Eye (tissue), 1 donor: ENCODE measurements at regions not wholly inside any gene's neighbourhood (a gene's known extent, or its start where the extent isn't known, plus 50 kb on each side); places are given as distances from the start of the nearest gene placed in this dataset.
"Not testable (repeated sequence)": the region's sequence is repeated elsewhere in the genome, so short reads cannot be mapped to it uniquely, and the experiment has no call there.

Source experiments
- DNase-seq: peaks from one replicate; pipeline ENCODE4 v3.0.0-alpha.2; 2015

- DNase-seq: no peak
These were observed 57.9 kb upstream of the ST3GAL6 start for GRCh38 chr3:98705212-98705611.

GRCh38 chr3:98705694-98706093, 57.4 kb upstream of the ST3GAL6 start:
- DNase-seq: no peak

- peak; percentile 32 for DNase-seq
These were observed 54.5 kb upstream of the ST3GAL6 start for GRCh38 chr3:98708681-98709080.

- DNase-seq: no peak
These were observed 53.7 kb upstream of the ST3GAL6 start for GRCh38 chr3:98709441-98709840.

GRCh38 chr3:98710067-98710659, 53.0 kb upstream of the ST3GAL6 start:
- DNase-seq: no peak

GRCh38 chr3:98711426-98711825, 51.7 kb upstream of the ST3GAL6 start:
- DNase-seq: no peak

- no peak for DNase-seq
These were observed 50.4 kb upstream of the ST3GAL6 start for GRCh38 chr3:98712726-98713125.

GRCh38 chr3:98713332-98713731, 49.8 kb upstream of the ST3GAL6 start:
- not testable (repeated sequence) for DNase-seq
